Muscle of back (tissue), 3 donors: ENCODE measurements at regions not wholly inside any gene's neighbourhood (a gene's known extent, or its start where the extent isn't known, plus 50 kb on each side); places are given as distances from the start of the nearest gene placed in this dataset.

Experiments
- DNase-seq, 3 donors: peaks; one replicate each; pipeline versions ENCODE4 v3.0.0 to v3.0.0-alpha.2; 2013

GRCh38 chr1:208541225-208541855 lies 297.2 kb upstream of the PLXNA2 start:
- no peak for DNase-seq

GRCh38 chr1:208542309-208542708 lies 298.1 kb upstream of the PLXNA2 start:
- no peak for DNase-seq

GRCh38 chr1:208544053-208544452 lies 299.9 kb upstream of the PLXNA2 start:
- no peak for DNase-seq

- no peak for DNase-seq
These were observed 300.6 kb upstream of the PLXNA2 start for GRCh38 chr1:208544794-208545193.

DNA sequence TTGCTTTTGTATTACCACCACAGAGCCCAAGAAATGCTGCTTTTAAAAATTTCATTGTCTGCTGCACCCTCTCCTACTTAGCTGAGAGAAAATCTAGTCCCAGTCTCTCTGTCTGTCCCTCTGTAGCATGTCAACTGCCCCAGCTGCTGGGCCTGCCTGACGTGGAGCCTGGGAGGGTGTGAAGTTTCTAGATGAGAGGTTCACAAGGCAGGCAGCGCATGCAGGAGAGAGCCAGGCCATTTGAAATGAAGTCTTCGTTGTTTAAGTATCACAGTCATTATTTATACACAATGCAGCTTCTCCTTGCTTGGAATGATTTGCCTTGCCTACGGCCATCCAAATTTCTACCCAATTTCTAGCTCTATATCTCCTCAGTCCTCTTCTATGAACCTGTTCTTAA lies 306.8 kb upstream of the PLXNA2 start:
- DNase-seq = no peak

- DNase-seq = no peak
These were observed 307.6 kb upstream of the PLXNA2 start for GRCh38 chr1:208551633-208552320.

DNA sequence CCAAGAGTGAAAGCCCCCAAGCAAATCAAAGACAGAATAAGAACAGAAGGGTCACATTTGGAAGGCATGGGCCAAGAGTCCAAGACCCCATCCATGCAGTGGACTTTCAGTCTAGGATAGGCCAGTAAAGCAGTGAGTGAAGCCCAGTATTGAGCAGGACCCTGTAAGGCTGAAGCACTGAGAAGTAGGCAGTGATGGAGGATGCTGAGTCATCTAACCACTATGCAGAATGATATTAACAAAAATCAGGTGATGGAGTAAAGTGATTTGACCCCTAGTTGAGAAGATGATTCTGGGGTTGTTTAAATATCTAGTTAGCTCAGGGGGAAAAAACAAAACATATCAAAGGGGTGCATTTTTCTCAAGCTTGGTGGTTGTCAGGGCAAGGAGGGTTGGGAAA lies 308.7 kb upstream of the PLXNA2 start:
- no peak for DNase-seq

GRCh38 chr1:208556461-208556860 lies 312.3 kb upstream of the PLXNA2 start:
- DNase-seq = no peak

DNA sequence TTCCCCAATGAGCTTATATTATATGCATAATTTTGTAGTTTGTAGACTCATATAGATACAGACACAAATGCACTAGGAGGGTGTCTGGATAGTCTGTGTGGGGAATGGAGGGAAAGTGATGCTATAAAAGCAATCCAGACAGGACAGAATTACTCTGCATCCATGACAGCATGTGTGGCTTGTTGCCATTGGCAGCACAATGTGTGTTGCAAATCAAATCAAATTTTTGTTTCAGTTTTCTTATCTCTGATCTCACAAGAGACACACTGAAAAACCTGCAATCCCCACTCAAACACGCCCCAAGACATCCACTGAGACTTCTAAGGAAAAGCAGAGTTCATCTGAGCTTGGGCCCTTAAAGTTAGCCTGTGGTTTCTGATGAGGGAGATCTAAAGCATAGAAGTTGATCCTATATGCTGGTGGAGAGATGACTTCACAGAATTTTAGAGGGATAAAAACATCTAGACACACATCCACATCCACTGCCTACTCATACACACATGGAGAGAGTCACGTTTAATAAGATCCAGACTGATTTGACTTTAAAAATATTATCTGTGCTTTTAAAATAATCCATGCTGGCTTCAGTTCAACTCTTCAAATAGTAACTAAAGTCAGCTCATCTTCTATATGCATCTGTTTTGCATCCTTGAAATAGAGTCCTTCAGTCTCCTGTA lies 313.0 kb upstream of the PLXNA2 start:
- peak in 2 of 3 donors; percentile 36 to 66 for DNase-seq

DNA sequence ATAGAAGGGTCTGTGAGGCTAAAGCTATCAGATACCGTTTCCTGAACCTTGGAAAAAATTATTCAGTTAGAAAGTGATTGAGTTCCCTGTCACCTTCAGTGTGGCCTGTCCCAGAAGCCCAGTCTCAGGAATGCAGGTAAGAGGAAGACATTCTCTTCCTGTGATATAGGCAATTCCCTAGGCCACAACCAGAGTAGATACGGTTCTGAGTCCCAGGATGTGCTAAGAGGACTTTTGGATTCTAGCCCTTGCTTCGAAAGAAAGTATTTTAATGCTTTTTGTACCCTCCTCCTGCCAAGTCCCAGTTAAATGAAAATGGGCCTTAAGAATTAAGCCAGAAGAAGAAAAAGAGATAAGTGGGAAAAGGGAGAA lies 313.5 kb upstream of the PLXNA2 start:
- DNase-seq = no peak

GRCh38 chr1:208559597-208560329 lies 315.6 kb upstream of the PLXNA2 start:
- DNase-seq = no peak

DNA sequence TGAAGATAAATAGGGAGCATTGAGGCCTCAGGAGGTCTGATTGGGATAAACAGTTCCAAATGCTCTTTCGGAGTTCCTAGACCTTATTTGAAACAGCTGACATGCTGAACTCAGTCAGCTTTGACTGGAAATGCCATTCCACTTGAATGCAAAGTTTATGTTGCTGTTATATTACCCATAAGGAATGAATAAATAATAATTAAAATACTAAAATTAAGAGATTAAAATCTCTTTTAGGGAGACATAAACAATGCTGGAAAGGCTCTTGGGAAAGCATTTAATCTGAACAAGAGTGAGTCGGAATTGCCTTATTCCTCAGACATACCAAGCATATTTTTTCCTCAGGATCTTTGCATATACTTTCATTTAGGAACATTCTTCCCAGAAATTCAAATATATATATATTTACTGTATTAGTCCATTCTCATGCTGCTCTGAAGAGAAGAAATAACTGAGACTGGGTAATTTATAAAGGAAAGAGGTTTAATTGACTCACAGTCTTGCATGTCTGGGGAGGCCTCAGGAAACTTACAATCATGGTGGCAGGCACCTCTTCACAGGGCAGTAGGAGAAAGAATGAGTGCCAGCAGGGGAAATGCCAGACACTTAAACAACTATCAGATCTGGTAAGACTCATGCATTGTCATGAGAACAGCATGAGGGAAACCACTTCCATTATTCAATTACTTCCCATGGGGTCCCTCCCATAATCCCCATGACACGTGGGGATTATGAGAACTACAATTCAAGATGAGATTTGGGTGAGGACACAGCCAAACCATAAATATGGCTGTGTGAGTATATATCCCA lies 318.2 kb upstream of the PLXNA2 start:
- no peak for DNase-seq

DNA sequence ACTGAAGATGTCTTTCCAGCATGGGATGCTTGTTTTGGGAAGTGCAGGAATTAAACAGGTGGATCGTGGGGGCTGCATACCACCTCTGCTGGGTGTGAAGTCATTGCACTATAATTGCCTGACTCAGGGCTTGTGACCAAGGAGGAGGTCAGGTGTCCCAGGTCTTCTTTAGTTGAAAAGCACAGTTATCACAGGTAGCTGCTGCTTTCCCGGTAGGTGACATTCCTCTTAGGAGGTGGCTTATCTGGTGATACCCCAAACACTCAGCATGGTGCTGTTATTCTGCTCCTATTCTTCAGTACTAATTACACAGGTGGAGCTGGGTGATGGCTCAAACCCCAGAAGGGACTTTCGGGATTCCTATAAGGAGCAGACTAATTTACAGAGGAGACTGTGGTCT lies 320.3 kb upstream of the PLXNA2 start:
- DNase-seq = no peak

DNA sequence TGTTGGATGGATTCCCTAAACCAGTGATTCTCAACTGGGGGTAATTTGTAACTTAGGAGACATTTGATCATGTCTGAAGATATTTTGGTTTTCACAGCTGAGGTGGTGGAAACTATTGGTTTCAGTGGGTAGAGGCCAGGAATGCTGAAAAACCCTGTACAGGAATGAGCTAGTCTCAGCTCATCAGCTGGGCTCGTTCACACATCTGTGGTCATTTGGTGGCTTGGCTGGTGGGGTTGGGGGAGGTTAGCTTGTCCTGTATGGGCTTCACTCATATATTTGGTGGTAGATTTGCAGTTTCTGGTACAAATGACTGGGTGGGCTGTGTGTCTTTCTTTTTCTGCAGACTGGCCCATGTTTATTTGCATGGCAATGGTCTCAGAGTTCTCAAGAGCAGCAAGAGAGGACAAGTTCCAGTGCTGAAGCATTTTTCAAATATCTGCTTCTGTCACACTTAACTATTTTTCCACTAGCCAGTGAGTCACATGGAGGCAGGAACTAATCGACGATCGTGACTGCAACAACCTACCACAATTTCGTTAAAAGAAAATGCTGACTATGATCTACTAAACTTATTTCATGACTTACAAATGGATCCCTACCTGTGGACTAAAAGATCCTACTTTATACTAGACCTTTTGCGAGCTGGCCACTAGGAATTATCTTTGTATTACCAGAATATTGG lies 321.7 kb upstream of the PLXNA2 start:
- no peak for DNase-seq

- DNase-seq = no peak
These were observed 325.0 kb upstream of the PLXNA2 start for GRCh38 chr1:208569181-208569580.

DNA sequence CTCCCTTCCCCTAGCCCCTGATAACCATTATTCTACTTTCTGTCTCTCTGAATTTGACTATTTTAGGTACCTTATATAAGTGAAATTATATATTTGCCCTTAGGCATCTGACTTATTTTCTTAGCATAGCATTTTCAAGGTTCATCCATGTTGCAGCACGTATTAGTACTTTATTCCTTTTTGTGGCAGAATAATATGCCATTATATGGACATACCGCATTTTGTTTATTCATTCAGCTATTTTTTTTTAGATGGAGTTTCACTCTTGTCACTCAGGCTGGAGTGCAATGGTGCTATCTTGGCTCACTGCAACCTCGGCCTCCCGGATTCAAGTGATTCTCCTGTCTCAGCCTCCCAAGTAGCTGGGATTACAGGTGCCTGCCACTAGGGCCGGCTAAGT lies 326.2 kb upstream of the PLXNA2 start:
- no peak for DNase-seq

- no peak for DNase-seq
These were observed 332.2 kb upstream of the PLXNA2 start for GRCh38 chr1:208576425-208576824.

GRCh38 chr1:208577381-208577905 lies 333.3 kb upstream of the PLXNA2 start:
- no peak for DNase-seq

DNA sequence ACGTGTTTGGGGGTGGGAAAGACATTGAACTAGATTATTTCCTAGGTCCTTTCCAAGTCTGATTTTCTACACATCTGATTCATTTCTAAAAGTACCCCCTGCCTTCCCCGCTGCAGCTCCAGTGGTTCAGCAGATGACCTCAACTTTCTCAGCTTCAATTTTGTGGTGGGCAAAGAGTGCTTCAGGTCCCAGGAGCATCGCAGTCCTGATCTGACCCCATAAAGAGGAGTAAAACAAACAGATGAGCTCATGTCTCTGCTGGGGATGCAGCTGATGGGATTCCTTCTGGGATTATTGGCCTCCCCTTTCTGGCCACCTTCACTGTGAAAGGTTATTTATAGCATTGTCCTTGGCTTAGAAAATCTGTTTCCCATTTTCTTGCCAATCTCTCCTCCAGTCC lies 337.0 kb upstream of the PLXNA2 start:
- no peak for DNase-seq

GRCh38 chr1:208581667-208582066 lies 337.5 kb upstream of the PLXNA2 start:
- no peak for DNase-seq
